ENCODE measurements at regions not wholly inside any gene's neighbourhood (a gene's known extent, or its start where the extent isn't known, plus 50 kb on each side); places are given as distances from the start of the nearest gene placed in this dataset.

DNA sequence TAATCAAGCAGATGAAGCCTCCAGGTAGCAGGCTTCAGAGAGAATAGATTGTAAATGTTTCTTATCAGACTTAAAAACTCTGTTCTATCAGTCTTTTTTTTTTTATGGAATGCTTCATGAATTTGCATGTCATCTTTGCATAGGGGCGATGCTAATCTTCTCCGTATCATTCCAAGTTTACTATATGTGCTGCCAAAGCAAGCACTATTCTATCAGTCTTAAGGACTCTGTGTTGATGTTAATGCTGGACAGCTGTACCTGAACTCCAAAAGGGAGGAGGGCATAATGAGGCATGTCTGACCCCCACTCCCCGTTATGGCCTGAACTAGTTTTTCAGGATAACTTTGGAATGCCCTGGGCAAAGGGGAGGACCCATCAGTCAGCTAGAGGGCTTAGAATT, 66.8 kb upstream of the PRRC2C start:
- Histone ChIP-seq H3K4me1 (ENCODE audit: insufficient read depth, low read length) (peaks cover 6% of the 10 kb centered on the region), H3K9ac (ENCODE audit: low read length) (no peak overlapping the region), H2AFZ (ENCODE audit: low read depth, low read length) (no peak overlapping the region), H4K20me1 (ENCODE audit: insufficient read depth, low read length) (no peaks in the 10 kb centered on the region), H3K9me3 (ENCODE audit: insufficient read depth, low read depth, low read length) (no peaks in the 10 kb centered on the region), H3K4me3 (ENCODE audit: insufficient read depth, low read depth, low read length) (no peak overlapping the region), H3K4me2 (ENCODE audit: low read length) (no peak overlapping the region), H3K79me2 (ENCODE audit: insufficient read depth, low read length) (no peaks in the 10 kb centered on the region), H3K36me3 (ENCODE audit: insufficient read depth, low read length) (no peaks in the 10 kb centered on the region), H3K27ac (ENCODE audit: low read depth, low read length) (no peak overlapping the region), H3K27me3 (ENCODE audit: insufficient read depth, low read length) (no peaks in the 10 kb centered on the region)
- Mint-ChIP-seq H3K36me3 (ENCODE audit: low read depth, unreplicated experiment) (no peaks in the 10 kb centered on the region), H3K9me3 (ENCODE audit: unreplicated experiment) (peaks cover 3% of the 10 kb centered on the region), H3K27ac (ENCODE audit: unreplicated experiment) (no peak overlapping the region), H3K27me3 (ENCODE audit: low read depth, unreplicated experiment) (no peaks in the 10 kb centered on the region), H3K4me3 (ENCODE audit: unreplicated experiment) (no peak overlapping the region), H3K4me1 (ENCODE audit: low read depth, unreplicated experiment) (peaks cover 5% of the 10 kb centered on the region)
- DNase-seq (ENCODE audit: low read depth) (no peak), FAIRE-seq (no peak)
- TF ChIP-seq EZH2 (IDR thresholded peaks at IDR 0.05; ENCODE audit: insufficient read depth, low read length) = no peak
- TF ChIP-seq, protein P1, sequence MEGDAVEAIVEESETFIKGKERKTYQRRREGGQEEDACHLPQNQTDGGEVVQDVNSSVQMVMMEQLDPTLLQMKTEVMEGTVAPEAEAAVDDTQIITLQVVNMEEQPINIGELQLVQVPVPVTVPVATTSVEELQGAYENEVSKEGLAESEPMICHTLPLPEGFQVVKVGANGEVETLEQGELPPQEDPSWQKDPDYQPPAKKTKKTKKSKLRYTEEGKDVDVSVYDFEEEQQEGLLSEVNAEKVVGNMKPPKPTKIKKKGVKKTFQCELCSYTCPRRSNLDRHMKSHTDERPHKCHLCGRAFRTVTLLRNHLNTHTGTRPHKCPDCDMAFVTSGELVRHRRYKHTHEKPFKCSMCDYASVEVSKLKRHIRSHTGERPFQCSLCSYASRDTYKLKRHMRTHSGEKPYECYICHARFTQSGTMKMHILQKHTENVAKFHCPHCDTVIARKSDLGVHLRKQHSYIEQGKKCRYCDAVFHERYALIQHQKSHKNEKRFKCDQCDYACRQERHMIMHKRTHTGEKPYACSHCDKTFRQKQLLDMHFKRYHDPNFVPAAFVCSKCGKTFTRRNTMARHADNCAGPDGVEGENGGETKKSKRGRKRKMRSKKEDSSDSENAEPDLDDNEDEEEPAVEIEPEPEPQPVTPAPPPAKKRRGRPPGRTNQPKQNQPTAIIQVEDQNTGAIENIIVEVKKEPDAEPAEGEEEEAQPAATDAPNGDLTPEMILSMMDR (IDR thresholded peaks at IDR 0.05; ENCODE audit: insufficient read depth, low read depth, low read length) = no peak

DNA sequence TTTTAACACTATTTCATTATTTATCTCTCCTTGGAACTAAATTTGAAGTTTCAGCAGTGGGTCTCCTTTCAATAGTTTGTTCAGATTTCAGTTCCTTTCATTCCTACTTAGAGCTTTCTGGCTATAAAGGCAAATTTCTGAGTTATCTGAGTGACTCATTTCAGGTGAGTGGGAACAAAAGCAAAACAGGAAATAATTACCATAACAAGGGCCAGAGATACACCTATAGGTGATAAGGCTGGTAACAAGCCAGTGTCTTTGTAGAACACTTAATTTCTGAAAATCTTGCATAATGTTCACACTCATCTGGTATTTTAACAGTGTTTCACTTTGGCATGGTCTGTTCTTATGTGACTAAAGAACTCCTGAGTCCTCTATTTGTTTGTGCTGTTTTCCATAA, 64.5 kb upstream of the PRRC2C start:
- Mint-ChIP-seq H3K27me3 (ENCODE audit: low read depth, unreplicated experiment) (no peaks in the 10 kb centered on the region), H3K4me3 (ENCODE audit: unreplicated experiment) (no peak overlapping the region), H3K36me3 (ENCODE audit: low read depth, unreplicated experiment) (no peaks in the 10 kb centered on the region), H3K27ac (ENCODE audit: unreplicated experiment) (no peak overlapping the region), H3K4me1 (ENCODE audit: low read depth, unreplicated experiment) (peaks cover 5% of the 10 kb centered on the region), H3K9me3 (ENCODE audit: unreplicated experiment) (peaks cover 3% of the 10 kb centered on the region)
- FAIRE-seq (no peak), DNase-seq (ENCODE audit: low read depth) (no peak)
- Histone ChIP-seq H3K36me3 (ENCODE audit: insufficient read depth, low read length) (no peaks in the 10 kb centered on the region), H4K20me1 (ENCODE audit: insufficient read depth, low read length) (no peaks in the 10 kb centered on the region), H3K27ac (ENCODE audit: low read depth, low read length) (no peak overlapping the region), H3K4me1 (ENCODE audit: insufficient read depth, low read length) (peaks cover 6% of the 10 kb centered on the region), H3K27me3 (ENCODE audit: insufficient read depth, low read length) (no peaks in the 10 kb centered on the region), H2AFZ (ENCODE audit: low read depth, low read length) (no peak overlapping the region), H3K79me2 (ENCODE audit: insufficient read depth, low read length) (no peaks in the 10 kb centered on the region), H3K9ac (ENCODE audit: low read length) (no peak overlapping the region), H3K9me3 (ENCODE audit: insufficient read depth, low read depth, low read length) (no peaks in the 10 kb centered on the region), H3K4me3 (ENCODE audit: insufficient read depth, low read depth, low read length) (no peak overlapping the region), H3K4me2 (ENCODE audit: low read length) (no peak overlapping the region)
- TF ChIP-seq, protein P1 (IDR thresholded peaks at IDR 0.05; ENCODE audit: insufficient read depth, low read depth, low read length) = no peak
- TF ChIP-seq EZH2 (IDR thresholded peaks at IDR 0.05; ENCODE audit: insufficient read depth, low read length) = no peak

DNA sequence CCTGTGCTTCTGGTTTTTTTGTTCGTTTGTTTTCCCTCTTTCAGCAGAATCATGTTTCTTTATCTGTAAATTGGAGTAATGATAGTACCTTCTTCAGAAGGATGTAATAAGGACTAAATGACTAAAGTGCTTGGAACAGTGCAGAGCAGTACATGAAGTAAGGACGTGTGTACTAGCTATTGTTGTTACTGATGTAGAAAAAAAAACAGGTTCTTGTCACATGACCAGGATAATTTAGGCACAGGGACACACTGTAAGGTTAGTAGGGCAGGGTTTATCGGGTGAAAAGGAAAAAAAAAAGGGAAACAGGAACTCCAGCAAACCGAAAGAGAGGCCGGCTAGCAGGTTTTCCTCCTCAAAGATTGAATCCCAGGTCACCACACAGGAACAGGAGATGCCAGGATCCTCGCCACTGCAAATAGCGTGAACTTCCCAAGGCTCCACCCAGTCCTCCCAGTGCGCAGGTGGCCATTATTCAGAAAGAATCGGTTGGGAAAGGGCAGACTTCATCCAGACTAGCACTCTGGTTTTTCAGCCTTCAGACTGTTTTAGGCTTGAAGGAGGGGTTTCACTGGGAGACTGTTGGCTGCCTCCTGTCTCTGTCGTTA, 63.8 kb upstream of the PRRC2C start:
- Histone ChIP-seq H2AFZ (ENCODE audit: low read depth, low read length) (no peak overlapping the region), H3K27me3 (ENCODE audit: insufficient read depth, low read length) (no peaks in the 10 kb centered on the region), H3K4me1 (ENCODE audit: insufficient read depth, low read length) (peaks cover 6% of the 10 kb centered on the region), H3K36me3 (ENCODE audit: insufficient read depth, low read length) (no peaks in the 10 kb centered on the region), H3K4me3 (ENCODE audit: insufficient read depth, low read depth, low read length) (no peak overlapping the region), H4K20me1 (ENCODE audit: insufficient read depth, low read length) (no peaks in the 10 kb centered on the region), H3K9me3 (ENCODE audit: insufficient read depth, low read depth, low read length) (no peaks in the 10 kb centered on the region), H3K79me2 (ENCODE audit: insufficient read depth, low read length) (no peaks in the 10 kb centered on the region), H3K4me2 (ENCODE audit: low read length) (no peak overlapping the region), H3K27ac (ENCODE audit: low read depth, low read length) (no peak overlapping the region), H3K9ac (ENCODE audit: low read length) (no peak overlapping the region)
- Mint-ChIP-seq H3K4me1 (ENCODE audit: low read depth, unreplicated experiment) (peaks cover 5% of the 10 kb centered on the region), H3K27me3 (ENCODE audit: low read depth, unreplicated experiment) (no peaks in the 10 kb centered on the region), H3K9me3 (ENCODE audit: unreplicated experiment) (peaks cover 3% of the 10 kb centered on the region), H3K27ac (ENCODE audit: unreplicated experiment) (no peak overlapping the region), H3K4me3 (ENCODE audit: unreplicated experiment) (no peak overlapping the region), H3K36me3 (ENCODE audit: low read depth, unreplicated experiment) (no peaks in the 10 kb centered on the region)
- TF ChIP-seq, protein P1 (IDR thresholded peaks at IDR 0.05; ENCODE audit: insufficient read depth, low read depth, low read length) = no peak
- no peak for DNase-seq (ENCODE audit: low read depth)
- no peak for FAIRE-seq
